RWPE2 (cell line): ENCODE measurements at regions not wholly inside any gene's neighbourhood (a gene's known extent, or its start where the extent isn't known, plus 50 kb on each side); places are given as distances from the start of the nearest gene placed in this dataset.

ENCODE experiments used
- ATAC-seq: fragments of 200-7000 bp; cut with Tn5 transposase; 3 replicates; pipeline ENCODE4 v1.9.1; 2021; ENCODE audit warnings: low read depth
- DNase-seq: peaks from one replicate; pipeline ENCODE4 v3.0.0-alpha.2; 2020; ENCODE audit warnings: low spot score
- H3K27ac ChIP-seq: fragments of 450-650 bp; 2 replicates; pipeline ENCODE4 v1.5.1; 2017; ENCODE audit warnings: mild to moderate bottlenecking; ENCODE audit not compliant: poor library complexity, severe bottlenecking
- H3K27me3 ChIP-seq: fragments of 250-450 bp; sonication (Bioruptor Pico); 2 replicates; pipeline ENCODE4 v1.5.1; 2021; ENCODE audit warnings: mild to moderate bottlenecking, moderate library complexity; ENCODE audit not compliant: insufficient read depth, poor library complexity, severe bottlenecking
- H3K36me3 ChIP-seq: fragments of 250-450 bp; sonication (Bioruptor Pico); 2 replicates; pipeline ENCODE4 v1.5.1; 2020; ENCODE audit warnings: low read depth, mild to moderate bottlenecking, moderate library complexity
- H3K4me1 ChIP-seq: fragments of 250-450 bp; sonication (Bioruptor Pico); 2 replicates; pipeline ENCODE4 v1.5.1; 2021; ENCODE audit warnings: mild to moderate bottlenecking, moderate library complexity; ENCODE audit not compliant: insufficient read depth, poor library complexity, severe bottlenecking
- H3K4me3 ChIP-seq: fragments of 250-450 bp; sonication (Bioruptor Pico); 2 replicates; pipeline ENCODE4 v1.5.1; 2021; ENCODE audit warnings: mild to moderate bottlenecking, moderate library complexity; ENCODE audit not compliant: severe bottlenecking
- H3K9me3 ChIP-seq: fragments of 250-450 bp; sonication (Bioruptor Pico); 2 replicates; pipeline ENCODE4 v1.5.1; 2021; ENCODE audit warnings: mild to moderate bottlenecking, moderate library complexity; ENCODE audit not compliant: severe bottlenecking
- CTCF ChIP-seq: fragments of 450-650 bp; IDR thresholded peaks from one replicate; pipeline ENCODE4 v1.5.1; 2017; ENCODE audit warnings: mild to moderate bottlenecking, moderate library complexity; ENCODE audit not compliant: poor library complexity, severe bottlenecking

GRCh38 chr16:61412562-61412961 lies 623.7 kb downstream of the CDH8 start:
- ATAC-seq: no peak
- H3K4me1 ChIP-seq: no peaks in the 10 kb centered on the region

GRCh38 chr16:61409604-61410003 lies 626.6 kb downstream of the CDH8 start:
- Histone ChIP-seq H3K27me3 (peaks cover 10% of the 10 kb centered on the region), H3K36me3 (no peaks in the 10 kb centered on the region), H3K9me3 (no peaks in the 10 kb centered on the region), H3K4me1 (no peaks in the 10 kb centered on the region), H3K4me3 (no peak overlapping the region), H3K27ac (no peak overlapping the region)
- TF ChIP-seq CTCF: no peak
- ATAC-seq (no peak), DNase-seq (no peak)

More at GRCh38 chr16:61412562-61412961, 623.7 kb downstream of the CDH8 start:
- no peak overlapping the region for H3K4me3 ChIP-seq
- H3K9me3 ChIP-seq: no peaks in the 10 kb centered on the region
- no peaks in the 10 kb centered on the region for H3K36me3 ChIP-seq
- TF ChIP-seq CTCF: no peak
- no peaks in the 10 kb centered on the region for H3K27me3 ChIP-seq
- no peak for DNase-seq
- H3K27ac ChIP-seq: no peak overlapping the region

- Histone ChIP-seq H3K4me3 (no peak overlapping the region), H3K36me3 (no peaks in the 10 kb centered on the region), H3K9me3 (no peaks in the 10 kb centered on the region), H3K27ac (no peak overlapping the region), H3K4me1 (no peaks in the 10 kb centered on the region), H3K27me3 (peaks cover 13% of the 10 kb centered on the region)
- DNase-seq: no peak
- ATAC-seq: no peak
- TF ChIP-seq CTCF: no peak
Observed at GRCh38 chr16:61403386-61403785, 632.9 kb downstream of the CDH8 start.

GRCh38 chr16:61391896-61392295 lies 644.3 kb downstream of the CDH8 start:
- no peak overlapping the region for H3K4me3 ChIP-seq
- peaks cover 9% of the 10 kb centered on the region for H3K27me3 ChIP-seq
- no peak for ATAC-seq
- no peaks in the 10 kb centered on the region for H3K9me3 ChIP-seq
- no peaks in the 10 kb centered on the region for H3K36me3 ChIP-seq
- DNase-seq: no peak
- no peaks in the 10 kb centered on the region for H3K4me1 ChIP-seq
- TF ChIP-seq CTCF: no peak
- H3K27ac ChIP-seq: no peak overlapping the region

- peaks cover 9% of the 10 kb centered on the region for H3K27me3 ChIP-seq
- no peaks in the 10 kb centered on the region for H3K4me1 ChIP-seq
- DNase-seq (no peak), ATAC-seq (no peak)
- no peak overlapping the region for H3K4me3 ChIP-seq
- H3K36me3 ChIP-seq: no peaks in the 10 kb centered on the region
- no peak for TF ChIP-seq CTCF
- H3K27ac ChIP-seq: no peak overlapping the region
- no peaks in the 10 kb centered on the region for H3K9me3 ChIP-seq
Observed at GRCh38 chr16:61390965-61391637, 645.1 kb downstream of the CDH8 start.
